H1 (cell line): ENCODE measurements at regions not wholly inside any gene's neighbourhood (a gene's known extent, or its start where the extent isn't known, plus 50 kb on each side); places are given as distances from the start of the nearest gene placed in this dataset.

Source experiments
- CTCF ChIA-PET: fragments of 300-600 bp; sonication (Branson Sonifier 250); formaldehyde crosslinking; loops from one replicate; lab custom pipeline; 2021; ENCODE audit not compliant: partially characterized antibody; lab: Charles Lee
- POLR2A ChIA-PET: fragments of 300-600 bp; sonication (Branson Sonifier 250); formaldehyde crosslinking; loops from one replicate; lab custom pipeline; 2021; ENCODE audit warnings: inconsistent platforms; ENCODE audit not compliant: partially characterized antibody; lab: Charles Lee
- DNase-seq, 2 experiments: peaks; one replicate each; pipeline versions ENCODE4 v3.0.0 to v3.0.0-alpha.2; 2010 to 2022; ENCODE audit warnings: low spot score in 2 of 2, low read depth in 1 of 2, mixed read lengths in 1 of 2
- FAIRE-seq: peaks from 2 replicates; lab custom pipeline; 2011; peaks lifted over from hg19 to GRCh38; lab: Jason Lieb, UNC
- H2AFZ ChIP-seq: 2 replicates; pipeline ENCODE4 v1.8.1; 2012; ENCODE audit warnings: low read length, inconsistent platforms
- H2AK5ac ChIP-seq: 2 replicates; pipeline ENCODE4 v1.6.1; 2013; ENCODE audit warnings: low read depth, low read length
- H2BK120ac ChIP-seq: replicated peaks from 2 replicates; pipeline ENCODE3; 2013; ENCODE audit warnings: low read depth, low read length, inconsistent platforms
- H2BK12ac ChIP-seq: 2 replicates; pipeline ENCODE4 v1.6.1; 2013; ENCODE audit warnings: low read depth, low read length
- H2BK15ac ChIP-seq: 2 replicates; pipeline ENCODE4 v1.6.1; 2013; ENCODE audit warnings: low read length
- H2BK20ac ChIP-seq: 2 replicates; pipeline ENCODE4 v1.6.1; 2013; ENCODE audit warnings: low read length
- H2BK5ac ChIP-seq: 2 replicates; pipeline ENCODE4 v1.6.1; 2013; ENCODE audit warnings: low read depth, low read length
- H3K14ac ChIP-seq: 2 replicates; pipeline ENCODE4 v1.6.1; 2013; ENCODE audit warnings: inconsistent platforms; ENCODE audit not compliant: insufficient read length
- H3K18ac ChIP-seq: 2 replicates; pipeline ENCODE4 v1.6.1; 2013; ENCODE audit warnings: low read length; ENCODE audit errors: extremely low read depth
- H3K23ac ChIP-seq: 2 replicates; pipeline ENCODE4 v1.6.1; 2013; ENCODE audit warnings: inconsistent platforms; ENCODE audit not compliant: insufficient read length
- H3K23me2 ChIP-seq: 2 replicates; pipeline ENCODE4 v1.6.1; 2013; ENCODE audit warnings: low read depth, low read length
- H3K27ac ChIP-seq: 2 replicates; pipeline ENCODE4 v1.6.1; 2011; ENCODE audit warnings: low read depth, low read length, inconsistent platforms
- H3K27me3 ChIP-seq, 4 experiments: replicated peaks in 1 of 4; 1 replicate in 1 of 4; 2 replicates in 3 of 4; pipeline versions ENCODE4 v1.6.1 to v1.8.1; 2011 to 2013; ENCODE audit warnings: low read length in 3 of 4, mild to moderate bottlenecking in 3 of 4, inconsistent platforms in 2 of 4, mixed read lengths in 2 of 4, moderate library complexity in 1 of 4; ENCODE audit not compliant: control insufficient read depth in 3 of 4, insufficient read depth in 3 of 4; ENCODE audit errors: extremely low read depth in 1 of 4
- H3K36me3 ChIP-seq, 4 experiments: 2 replicates each; pipeline versions ENCODE4 v1.6.1 to v1.8.1; 2011 to 2013; ENCODE audit warnings: mild to moderate bottlenecking in 4 of 4, low read length in 3 of 4, moderate library complexity in 2 of 4, control low read depth in 1 of 4, inconsistent platforms in 1 of 4; ENCODE audit not compliant: insufficient read depth in 4 of 4, control insufficient read depth in 2 of 4
- H3K4ac ChIP-seq: replicated peaks from 2 replicates; pipeline ENCODE3; 2013; ENCODE audit warnings: low read length, low read depth, mixed read lengths, inconsistent platforms; ENCODE audit not compliant: insufficient read length
- H3K4me1 ChIP-seq, 4 experiments: replicated peaks in 1 of 4; 1 replicate in 1 of 4; 2 replicates in 3 of 4; pipeline versions ENCODE4 v1.6.1 to v1.8.1; 2011 to 2013; ENCODE audit warnings: low read length in 3 of 4, inconsistent platforms in 2 of 4, mixed read lengths in 1 of 4; ENCODE audit not compliant: insufficient read depth in 4 of 4, control insufficient read depth in 3 of 4
- H3K4me2 ChIP-seq, 2 experiments: 2 replicates each; pipeline versions ENCODE4 v1.6.1 to v1.8.1; 2011 to 2013; ENCODE audit warnings: low read depth in 2 of 2, low read length in 2 of 2, control low read depth in 1 of 2, inconsistent platforms in 1 of 2, mild to moderate bottlenecking in 1 of 2; ENCODE audit not compliant: insufficient read depth in 1 of 2
- H3K4me3 ChIP-seq, 4 experiments: fragments of 200-600, 300-600 bp in 1 of 4; sonication (generic), shearing (Covaris generic), sonication (Bioruptor Twin) in 1 of 4; 2 replicates each; pipeline versions ENCODE4 v1.5.1 to v1.8.1; 2011 to 2016; ENCODE audit warnings: low read length in 4 of 4, low read depth in 3 of 4, control low read depth in 2 of 4, inconsistent platforms in 2 of 4, mild to moderate bottlenecking in 2 of 4, mixed read lengths in 1 of 4, moderate library complexity in 1 of 4; ENCODE audit not compliant: insufficient read depth in 2 of 4; ENCODE audit errors: extremely low read depth in 1 of 4
- H3K56ac ChIP-seq: replicated peaks from 2 replicates; pipeline ENCODE3; 2013; ENCODE audit warnings: low read depth, mild to moderate bottlenecking, mixed read lengths, low read length, inconsistent platforms; ENCODE audit not compliant: insufficient read length
- H3K79me1 ChIP-seq: 2 replicates; pipeline ENCODE4 v1.6.1; 2013; ENCODE audit warnings: low read depth, low read length, control low read depth
- H3K79me2 ChIP-seq, 2 experiments: 2 replicates each; pipeline versions ENCODE4 v1.6.1 to v1.8.1; 2012 to 2013; ENCODE audit warnings: low read length in 2 of 2, mild to moderate bottlenecking in 2 of 2, inconsistent platforms in 1 of 2; ENCODE audit not compliant: insufficient read depth in 2 of 2, control insufficient read depth in 1 of 2
- H3K9ac ChIP-seq, 4 experiments: replicated peaks in 1 of 4; 1 replicate in 1 of 4; 2 replicates in 3 of 4; pipeline versions ENCODE4 v1.6.1 to v1.8.1; 2011 to 2013; ENCODE audit warnings: low read depth in 3 of 4, low read length in 3 of 4, control low read depth in 2 of 4, mild to moderate bottlenecking in 2 of 4, moderate library complexity in 2 of 4, inconsistent platforms in 1 of 4; ENCODE audit errors: extremely low read depth in 1 of 4
- H3K9me3 ChIP-seq, 2 experiments: 2 replicates each; pipeline versions ENCODE4 v1.6.1 to v1.8.1; 2012 to 2013; ENCODE audit warnings: mild to moderate bottlenecking in 2 of 2, moderate library complexity in 2 of 2, control low read depth in 1 of 2, inconsistent platforms in 1 of 2, low read depth in 1 of 2, low read length in 1 of 2, mixed read lengths in 1 of 2; ENCODE audit not compliant: insufficient read depth in 2 of 2
- H4K20me1 ChIP-seq, 2 experiments: replicated peaks in 1 of 2; 2 replicates each; pipeline versions ENCODE3 to v1.8.1; 2011 to 2013; ENCODE audit warnings: inconsistent platforms in 2 of 2, low read length in 2 of 2, mild to moderate bottlenecking in 1 of 2; ENCODE audit not compliant: insufficient read depth in 2 of 2, control insufficient read depth in 1 of 2
- H4K5ac ChIP-seq: 2 replicates; pipeline ENCODE4 v1.6.1; 2013; ENCODE audit warnings: low read length, low read depth, mixed read lengths, inconsistent platforms; ENCODE audit not compliant: insufficient read length
- H4K8ac ChIP-seq: 2 replicates; pipeline ENCODE4 v1.8.0; 2013; ENCODE audit warnings: mild to moderate bottlenecking, moderate library complexity, low read length, inconsistent platforms; ENCODE audit not compliant: insufficient read depth; ENCODE audit errors: extremely low read depth
- H4K91ac ChIP-seq: replicated peaks from 2 replicates; pipeline ENCODE3; 2013; ENCODE audit warnings: low read length, mixed read lengths, inconsistent platforms; ENCODE audit not compliant: insufficient read length
- BACH1 ChIP-seq: IDR thresholded peaks from 2 replicates; pipeline ENCODE4 v1.6.1; 2012; ENCODE audit warnings: low read length, improper control_type of control experiment
- TCF12 ChIP-seq: IDR thresholded peaks from 2 replicates; pipeline ENCODE4 v1.6.1; 2011; ENCODE audit warnings: low read depth, mild to moderate bottlenecking, low read length
- YY1 ChIP-seq: IDR thresholded peaks from 2 replicates; pipeline ENCODE4 v1.6.1; 2011; ENCODE audit warnings: low read depth, mild to moderate bottlenecking, low read length
- TF ChIP-seq, protein P1 (sequence below): IDR thresholded peaks from 2 replicates; pipeline ENCODE4 v1.6.1; 2012; ENCODE audit warnings: inconsistent platforms

DNA sequence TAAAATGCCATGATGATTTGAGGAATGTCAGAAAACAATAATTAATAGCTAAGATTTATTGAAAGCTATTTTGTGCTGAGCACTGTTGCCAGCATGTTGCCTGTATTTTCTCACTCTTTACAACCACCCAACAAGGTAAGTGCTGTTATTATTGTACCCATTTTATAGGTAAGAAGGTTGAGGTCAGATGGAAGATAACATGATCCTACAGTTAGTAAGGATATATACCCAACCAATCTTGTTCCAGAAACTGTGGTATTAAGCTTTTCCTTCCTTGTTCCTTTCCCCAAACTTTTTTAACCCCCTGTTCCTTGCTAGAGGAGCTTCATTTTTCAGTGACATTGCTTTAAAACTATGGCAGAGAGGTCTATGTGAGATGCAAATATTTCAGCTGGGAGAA is 738.0 kb upstream of the ZEB2 start:
- Histone ChIP-seq H3K14ac (no peak overlapping the region), H2BK5ac (no peak overlapping the region), H2AFZ (no peak overlapping the region), H4K91ac (no peak overlapping the region), H4K20me1 (no peaks in the 10 kb centered on the region), H3K4me1 (no peaks in the 10 kb centered on the region), H2AK5ac (no peak overlapping the region), H3K56ac (no peak overlapping the region), H3K9ac (no peak overlapping the region), H3K79me1 (no peaks in the 10 kb centered on the region), H3K79me2 (no peaks in the 10 kb centered on the region), H3K4me3 (no peak overlapping the region), H2BK20ac (no peak overlapping the region), H2BK12ac (no peak overlapping the region), H3K27me3 (no peaks in the 10 kb centered on the region), H3K36me3 (no peaks in the 10 kb centered on the region), H3K23me2 (no peaks in the 10 kb centered on the region), H3K27ac (no peak overlapping the region), H3K18ac (no peak overlapping the region), H4K8ac (no peak overlapping the region), H2BK120ac (no peak overlapping the region), H3K9me3 (no peaks in the 10 kb centered on the region), H3K4me2 (no peak overlapping the region), H3K23ac (no peak overlapping the region), H4K5ac (no peak overlapping the region), H2BK15ac (no peak overlapping the region), H3K4ac (no peak overlapping the region)
- POLR2A ChIA-PET, result no interaction called here
- FAIRE-seq (no peak), DNase-seq (no peak)
- CTCF ChIA-PET, result interaction anchor here (0.6 kb wide), 1 partner anchor 34 kb away, joined by 4 read pairs; no protein-coding TSS in a partner anchor
- TF ChIP-seq YY1 (no peak), BACH1 (no peak), TCF12 (no peak)
- TF ChIP-seq, protein P1, sequence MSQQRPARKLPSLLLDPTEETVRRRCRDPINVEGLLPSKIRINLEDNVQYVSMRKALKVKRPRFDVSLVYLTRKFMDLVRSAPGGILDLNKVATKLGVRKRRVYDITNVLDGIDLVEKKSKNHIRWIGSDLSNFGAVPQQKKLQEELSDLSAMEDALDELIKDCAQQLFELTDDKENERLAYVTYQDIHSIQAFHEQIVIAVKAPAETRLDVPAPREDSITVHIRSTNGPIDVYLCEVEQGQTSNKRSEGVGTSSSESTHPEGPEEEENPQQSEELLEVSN, result no peak
